ENCODE measurements at regions not wholly inside any gene's neighbourhood (a gene's known extent, or its start where the extent isn't known, plus 50 kb on each side); places are given as distances from the start of the nearest gene placed in this dataset.
A peak's percentile ranks its signal among the peaks of the same experiment; 100 is the strongest.
"Not testable (repeated sequence)": the region's sequence is repeated elsewhere in the genome, so short reads cannot be mapped to it uniquely, and the experiment has no call there.

GRCh38 chr7:67361150-67361549 lies 364.5 kb downstream of the TYW1 start:
- DNase-seq: no peak

- no peak for DNase-seq
Measured at GRCh38 chr7:67364441-67365017, 367.9 kb downstream of the TYW1 start.

GRCh38 chr7:67371429-67372305 lies 375.0 kb downstream of the TYW1 start:
- DNase-seq: peak; percentile 71

- DNase-seq: not testable (repeated sequence)
Measured at GRCh38 chr7:67373389-67373788, 376.8 kb downstream of the TYW1 start.

- no peak for DNase-seq
Measured at GRCh38 chr7:67375427-67375826, 378.8 kb downstream of the TYW1 start.

GRCh38 chr7:67377939-67378862 lies 381.6 kb downstream of the TYW1 start:
- DNase-seq: peak; percentile 64

- DNase-seq: no peak
Measured at GRCh38 chr7:67380326-67380725, 383.7 kb downstream of the TYW1 start.

GRCh38 chr7:67380858-67381257 lies 384.2 kb downstream of the TYW1 start:
- DNase-seq: no peak

- no peak for DNase-seq
Measured at GRCh38 chr7:67387851-67388250, 391.2 kb downstream of the TYW1 start.

GRCh38 chr7:67391168-67391567 lies 394.5 kb downstream of the TYW1 start:
- no peak for DNase-seq

GRCh38 chr7:67392596-67393438 lies 396.2 kb downstream of the TYW1 start:
- no peak for DNase-seq

GRCh38 chr7:67393903-67394302 lies 397.3 kb downstream of the TYW1 start:
- DNase-seq: no peak

- DNase-seq: no peak
Measured at GRCh38 chr7:67398916-67399315, 402.3 kb downstream of the TYW1 start.

- DNase-seq: no peak
Measured at GRCh38 chr7:67401492-67401891, 404.9 kb downstream of the TYW1 start.

GRCh38 chr7:67402280-67402679 lies 405.6 kb downstream of the TYW1 start:
- no peak for DNase-seq

- DNase-seq: no peak
Measured at GRCh38 chr7:67406976-67407375, 410.3 kb downstream of the TYW1 start.

GRCh38 chr7:67407392-67408071 lies 410.9 kb downstream of the TYW1 start:
- DNase-seq: no peak

GRCh38 chr7:67408109-67408508 lies 411.5 kb downstream of the TYW1 start:
- DNase-seq: no peak

GRCh38 chr7:67413670-67414069 lies 417.0 kb downstream of the TYW1 start:
- no peak for DNase-seq

- no peak for DNase-seq
Measured at GRCh38 chr7:67414858-67415257, 418.2 kb downstream of the TYW1 start.

- no peak for DNase-seq
Measured at GRCh38 chr7:67422601-67423000, 426.0 kb downstream of the TYW1 start.

GRCh38 chr7:67423065-67423464 lies 426.4 kb downstream of the TYW1 start:
- no peak for DNase-seq

Data from activated CD4-positive, alpha-beta T cell treated with anti-CD3 and anti-CD28 coated beads, Interleukin-2, amount 50 U/mL, for 16 hours (primary cell).